A204.1 (cell line): ENCODE measurements at regions not wholly inside any gene's neighbourhood (a gene's known extent, or its start where the extent isn't known, plus 50 kb on each side); places are given as distances from the start of the nearest gene placed in this dataset.
A peak's percentile ranks its signal among the peaks of the same experiment; 100 is the strongest.
"Not testable (repeated sequence)": the region's sequence is repeated elsewhere in the genome, so short reads cannot be mapped to it uniquely, and the experiment has no call there.

Source experiments
- FAIRE-seq: peaks from 2 replicates; lab custom pipeline; 2012; peaks lifted over from hg19 to GRCh38; lab: Jason Lieb, UNC

- FAIRE-seq, result no peak
These were observed 228.6 kb downstream of the ZNF621 start for GRCh38 chr3:40753291-40753770.

DNA sequence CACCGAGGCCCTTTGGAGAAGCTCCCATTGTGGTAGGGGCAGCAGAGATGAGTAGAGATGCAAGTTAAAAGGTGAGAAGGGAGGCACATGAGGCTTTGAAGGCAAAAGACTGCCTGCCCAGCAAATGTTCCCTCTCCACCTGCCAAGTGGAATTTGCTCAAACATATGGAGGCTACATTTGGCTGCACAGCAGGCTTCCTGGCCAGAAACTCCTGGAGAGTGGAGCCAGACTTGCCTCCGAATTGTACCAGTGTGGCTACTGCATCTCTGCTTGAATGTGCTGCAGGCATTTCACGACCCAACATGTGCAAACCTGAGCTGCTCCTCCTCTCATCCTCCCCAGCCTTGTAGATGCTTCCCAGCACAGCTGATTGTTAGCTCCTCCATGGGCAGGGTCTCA is 229.2 kb downstream of the ZNF621 start:
- FAIRE-seq, result no peak

- FAIRE-seq, result no peak
These were observed 230.2 kb downstream of the ZNF621 start for GRCh38 chr3:40754994-40755393.

DNA sequence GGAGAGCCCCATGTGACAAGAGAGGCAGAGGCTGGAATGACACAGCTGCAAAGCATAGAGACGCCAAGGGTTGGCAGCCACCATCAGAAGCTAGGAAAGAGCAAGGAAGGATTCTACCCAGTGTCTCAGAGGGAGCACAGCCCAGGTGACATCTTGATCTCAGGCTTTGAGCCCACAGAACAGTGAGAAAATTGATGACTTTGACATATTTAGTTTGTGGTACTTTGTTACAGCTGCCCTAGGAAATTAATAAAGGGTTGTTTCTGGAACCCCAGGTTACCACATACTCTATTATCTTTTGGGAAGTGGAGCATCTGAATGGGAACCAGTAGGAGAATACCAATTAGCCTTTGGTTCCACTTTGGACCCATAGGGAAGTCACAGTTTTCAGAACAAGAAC is 231.7 kb downstream of the ZNF621 start:
- FAIRE-seq, result no peak

GRCh38 chr3:40762771-40763170 is 238.0 kb downstream of the ZNF621 start:
- not testable (repeated sequence) for FAIRE-seq

- no peak for FAIRE-seq
These were observed 239.0 kb downstream of the ZNF621 start for GRCh38 chr3:40763807-40764206.

DNA sequence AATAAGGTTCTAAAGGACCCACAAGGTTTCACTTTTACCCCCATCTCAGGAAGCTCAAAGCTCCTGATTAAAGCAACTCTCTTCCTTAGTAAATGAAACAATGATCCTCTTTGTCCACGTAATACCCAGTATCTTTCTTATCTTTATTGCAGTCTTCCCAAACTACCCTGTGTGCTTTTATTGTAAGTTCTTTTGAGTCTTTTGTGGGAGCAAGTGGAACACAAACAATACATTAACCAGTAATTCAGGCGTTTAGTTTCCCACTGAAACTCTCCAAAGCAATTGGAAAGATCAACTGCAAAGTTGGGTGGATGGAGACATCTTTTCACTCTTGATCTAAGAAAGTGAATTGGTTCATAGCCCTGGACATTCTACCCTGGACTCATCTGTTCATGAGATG is 240.0 kb downstream of the ZNF621 start:
- no peak for FAIRE-seq

DNA sequence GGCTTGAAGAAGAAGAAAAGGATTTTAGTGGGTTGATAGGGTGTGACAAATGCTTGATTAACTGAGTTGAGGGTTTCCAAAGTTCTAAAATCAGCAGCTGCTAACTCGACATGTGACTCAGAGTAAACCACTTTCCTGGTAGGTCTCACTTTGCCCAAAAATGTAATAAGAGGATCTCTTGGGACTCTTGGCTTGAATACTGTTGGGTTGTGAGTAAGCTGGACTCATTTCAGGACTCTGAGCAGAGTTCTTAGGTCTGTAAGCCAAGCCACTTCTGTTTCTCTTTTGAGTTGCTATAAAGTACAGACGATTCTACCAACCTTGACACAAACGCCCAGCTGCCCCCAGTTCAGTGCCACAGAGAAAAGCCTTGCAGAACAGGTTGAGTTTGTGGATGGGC is 241.1 kb downstream of the ZNF621 start:
- no peak for FAIRE-seq

GRCh38 chr3:40766396-40766795 is 241.6 kb downstream of the ZNF621 start:
- no peak for FAIRE-seq

GRCh38 chr3:40768046-40768445 is 243.3 kb downstream of the ZNF621 start:
- FAIRE-seq, result no peak

DNA sequence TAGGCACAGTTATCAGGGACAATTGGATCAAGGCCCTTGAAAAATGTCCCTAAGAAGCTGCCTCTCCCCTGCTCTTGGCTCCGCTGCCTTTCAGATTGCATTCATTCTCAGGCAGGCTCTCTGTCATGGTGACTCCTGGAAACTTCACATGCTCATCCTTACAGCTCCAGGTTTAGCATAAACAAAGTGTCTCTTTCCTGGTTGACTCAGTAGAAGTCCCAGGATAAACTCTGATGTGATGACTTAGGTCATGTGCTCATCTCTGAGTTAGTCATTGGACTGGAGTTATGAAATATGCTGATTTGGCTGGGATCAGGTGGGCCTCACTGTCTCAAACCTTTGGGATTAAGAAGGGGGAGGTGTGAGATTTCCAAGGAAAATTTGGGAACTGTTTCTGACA is 243.8 kb downstream of the ZNF621 start:
- no peak for FAIRE-seq

DNA sequence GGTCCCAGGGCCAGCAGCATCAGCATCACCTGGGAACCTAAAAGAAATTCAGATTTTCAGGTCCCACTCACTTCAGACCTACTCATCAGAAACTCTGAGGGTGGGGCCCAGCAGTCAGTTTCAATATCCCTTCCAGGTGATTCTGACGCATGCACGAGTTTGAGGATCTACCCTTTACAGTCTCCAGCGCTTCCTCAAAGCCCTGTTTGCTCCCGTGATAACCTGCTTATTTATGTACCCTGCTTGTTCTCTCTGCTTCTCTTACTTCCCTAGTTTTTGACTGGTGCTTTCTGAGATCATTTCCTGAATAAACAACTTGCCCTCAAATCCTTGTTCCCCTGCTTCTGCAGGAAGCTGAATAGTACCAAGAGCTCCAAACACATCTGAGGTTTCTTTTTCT is 245.3 kb downstream of the ZNF621 start:
- no peak for FAIRE-seq

DNA sequence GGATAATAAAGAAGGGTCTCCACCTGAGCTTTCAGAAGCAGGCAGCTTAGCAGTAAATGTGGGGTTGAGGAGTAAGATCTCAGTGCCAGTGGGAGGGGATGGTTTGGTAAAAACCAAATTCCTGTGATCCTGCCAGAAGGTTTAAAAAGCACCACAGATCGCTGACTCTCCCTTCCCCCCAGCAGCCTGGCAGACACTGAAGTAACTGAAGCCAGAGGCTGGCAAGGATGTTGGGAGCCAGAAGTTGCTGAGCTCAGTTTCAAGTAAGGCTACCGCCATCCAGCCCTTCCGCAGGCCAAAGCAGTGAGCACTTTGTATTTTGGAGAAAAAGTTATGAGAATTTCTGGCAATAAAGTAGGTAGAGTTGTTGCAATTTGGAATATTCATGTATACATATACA is 246.4 kb downstream of the ZNF621 start:
- no peak for FAIRE-seq

- no peak for FAIRE-seq
These were observed 254.3 kb downstream of the ZNF621 start for GRCh38 chr3:40779039-40779438.

DNA sequence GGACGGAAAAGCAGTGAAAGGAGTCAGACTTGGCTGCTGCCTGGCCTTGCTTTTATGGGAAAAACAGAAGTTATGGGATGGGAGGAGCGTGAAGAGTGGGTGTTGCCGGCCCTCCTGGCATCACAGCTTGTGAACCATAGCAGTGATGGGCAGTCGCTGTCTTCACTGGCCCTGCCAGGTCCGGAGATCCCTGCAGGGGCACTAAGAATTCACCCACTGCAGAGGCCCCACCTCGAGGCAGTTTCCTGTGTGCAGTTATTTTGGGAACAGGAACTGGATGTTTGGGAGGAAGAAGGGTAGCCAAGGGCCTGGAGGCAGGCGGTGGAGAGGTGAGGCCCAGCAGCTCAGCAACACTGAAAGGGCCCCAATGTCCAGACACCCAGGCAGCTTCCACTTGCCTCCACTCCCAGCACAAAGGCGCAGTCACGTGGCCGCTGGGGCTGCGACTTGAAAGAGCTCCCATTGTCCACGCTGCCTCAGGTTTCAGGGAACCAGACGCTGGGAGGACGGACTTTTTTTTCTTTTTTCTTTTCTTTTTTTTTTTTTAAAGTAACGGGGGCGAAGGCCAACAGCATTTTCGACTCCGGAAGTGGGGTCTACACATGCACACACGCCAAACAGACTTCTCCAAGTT is 255.6 kb downstream of the ZNF621 start:
- no peak for FAIRE-seq

DNA sequence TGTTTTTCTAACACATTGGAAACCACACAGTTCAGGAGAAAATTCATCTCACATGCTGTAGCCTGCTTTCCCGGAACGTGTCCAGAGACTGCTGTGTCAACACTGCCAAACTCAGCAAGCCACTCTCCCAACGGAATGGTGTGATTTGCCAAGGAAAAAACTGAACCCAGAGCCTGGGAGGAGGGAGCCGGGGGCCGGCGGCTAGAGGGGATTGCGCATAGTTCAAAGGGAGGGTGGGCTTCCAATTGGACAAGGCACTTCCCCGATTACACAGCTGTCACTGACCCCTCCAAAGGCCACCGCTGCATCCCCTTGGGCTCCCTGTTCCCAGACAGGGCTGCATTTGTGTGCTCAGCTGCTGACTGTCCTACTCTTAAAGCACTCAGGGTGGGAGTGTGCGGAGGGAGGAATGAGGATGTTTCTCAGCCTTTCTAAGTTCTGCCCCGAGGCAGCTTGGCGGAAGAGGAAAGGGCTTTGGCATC is 256.2 kb downstream of the ZNF621 start:
- no peak for FAIRE-seq

DNA sequence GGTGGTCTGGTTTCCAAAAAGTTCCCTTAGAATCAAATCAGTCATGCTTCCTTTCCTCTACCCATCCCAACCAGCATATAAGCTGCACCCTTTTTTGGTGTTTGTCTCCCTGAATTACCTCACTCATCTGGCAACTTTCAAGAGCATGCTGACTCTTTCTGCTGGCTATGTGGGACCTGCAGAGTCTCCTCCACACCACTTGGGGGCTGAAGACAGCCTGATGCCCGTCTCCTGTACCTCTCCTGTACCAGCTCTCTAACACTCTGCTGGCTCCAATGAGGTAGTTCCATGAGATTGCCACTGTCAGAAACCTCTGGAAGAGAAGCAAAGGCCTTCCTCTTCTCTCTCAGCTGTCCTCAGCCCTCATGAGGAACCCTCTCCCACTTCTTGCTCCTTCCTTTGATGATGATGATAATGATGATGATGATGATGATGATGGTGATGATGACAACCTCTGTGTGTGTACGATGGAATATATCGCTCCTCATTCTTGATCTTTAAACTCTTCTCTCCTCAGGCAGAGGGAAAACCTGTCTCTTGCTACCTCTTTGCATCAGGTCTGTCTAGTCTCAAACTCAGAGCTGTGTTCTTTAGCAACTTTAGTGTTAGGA is 257.5 kb downstream of the ZNF621 start:
- FAIRE-seq, result no peak

DNA sequence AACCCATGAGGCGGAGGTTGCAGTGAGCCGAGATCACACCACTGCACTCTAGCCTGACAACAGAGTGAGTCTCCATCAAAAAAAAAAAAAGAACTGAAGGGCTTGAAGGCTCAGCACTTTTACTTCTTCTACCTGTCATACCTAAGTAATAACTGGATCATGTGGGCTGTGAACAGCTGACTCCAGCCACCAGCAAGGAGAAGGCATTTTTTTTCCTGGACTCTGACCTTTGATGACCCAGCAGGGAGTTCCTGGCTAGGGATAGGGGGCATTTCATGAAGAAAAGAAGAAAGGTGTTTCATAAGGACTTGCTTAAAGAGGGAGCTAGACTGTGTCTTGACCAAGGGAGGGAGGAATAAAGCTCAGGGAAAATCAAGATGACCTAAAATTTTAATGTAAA is 266.0 kb downstream of the ZNF621 start:
- FAIRE-seq, result no peak

DNA sequence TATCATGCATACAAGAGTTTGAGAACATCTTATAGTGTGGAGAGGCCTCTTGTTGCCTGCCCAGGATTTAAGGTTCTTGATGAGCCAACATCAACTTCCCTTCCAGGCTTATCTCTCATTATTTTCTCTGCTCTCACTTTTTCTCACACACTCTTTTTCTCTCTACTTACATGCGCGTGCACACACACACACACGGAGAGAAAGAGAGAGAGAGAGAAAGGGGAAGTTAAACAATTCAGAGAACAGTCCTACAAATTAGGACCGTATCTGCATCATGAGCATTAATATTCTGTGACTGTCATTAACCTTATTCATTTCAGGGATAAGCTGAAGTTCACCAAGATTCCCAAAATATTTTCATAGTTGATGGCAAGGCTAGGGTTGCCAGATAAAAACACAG is 269.0 kb downstream of the ZNF621 start:
- no peak for FAIRE-seq

- FAIRE-seq, result no peak
These were observed 275.6 kb downstream of the ZNF621 start for GRCh38 chr3:40800343-40800742.

- no peak for FAIRE-seq
These were observed 276.6 kb downstream of the ZNF621 start for GRCh38 chr3:40801284-40801741.

DNA sequence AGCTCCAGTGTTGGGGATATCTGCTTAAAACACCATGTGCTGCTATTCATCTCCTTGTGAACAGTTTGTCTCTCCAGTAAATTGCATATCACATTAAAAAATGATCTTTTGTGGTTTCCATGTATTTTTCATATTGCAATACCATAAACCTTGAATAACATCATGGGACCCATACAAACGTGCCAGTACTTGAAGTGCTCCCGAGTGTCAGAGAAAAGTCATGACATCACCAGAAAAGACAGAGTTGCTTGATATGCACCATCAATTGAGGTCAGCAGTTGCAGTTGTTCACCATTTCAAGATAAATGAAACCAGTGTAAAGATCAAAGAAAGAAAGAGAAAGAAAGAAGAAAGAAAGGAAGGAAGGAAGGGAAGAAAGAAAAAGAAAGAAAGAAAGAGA is 278.6 kb downstream of the ZNF621 start:
- no peak for FAIRE-seq

GRCh38 chr3:40805456-40805855 is 280.7 kb downstream of the ZNF621 start:
- no peak for FAIRE-seq

- FAIRE-seq, result peak; percentile 6
These were observed 286.1 kb downstream of the ZNF621 start for GRCh38 chr3:40810813-40811212.
